ENCODE measurements at regions not wholly inside any gene's neighbourhood (a gene's known extent, or its start where the extent isn't known, plus 50 kb on each side); places are given as distances from the start of the nearest gene placed in this dataset.

- TF ChIP-seq CHD1 (IDR thresholded peaks at IDR 0.05; ENCODE audit: low read depth, low read length) (no peak), FOSL1 (IDR thresholded peaks at IDR 0.05; ENCODE audit: insufficient read depth, low read depth, low read length) (no peak), BRCA1 (IDR thresholded peaks at IDR 0.05; ENCODE audit: low read depth, low read length) (no peak), BACH1 (IDR thresholded peaks at IDR 0.05; ENCODE audit: low read length) (no peak), EGR1 (IDR thresholded peaks at IDR 0.05; ENCODE audit: borderline replicate concordance, low read depth, low read length) (no peak), NRF1 (IDR thresholded peaks at IDR 0.05; ENCODE audit: low read depth, low read length) (no peak), CBX8 (IDR thresholded peaks at IDR 0.05; ENCODE audit: borderline replicate concordance, low read depth, low read length) (no peak)
Measured at GRCh38 chr19:31066385-31066784, 282.9 kb downstream of the TSHZ3 start (continued).
